Activated CD8-positive, alpha-beta memory T cell treated with anti-CD3 and anti-CD28 coated beads, Interleukin-2, amount 10 ng/mL, durations not matched to agents 7 days and 5 days (primary cell): ENCODE measurements at regions not wholly inside any gene's neighbourhood (a gene's known extent, or its start where the extent isn't known, plus 50 kb on each side); places are given as distances from the start of the nearest gene placed in this dataset.
"Not testable (repeated sequence)": the region's sequence is repeated elsewhere in the genome, so short reads cannot be mapped to it uniquely, and the experiment has no call there.

Experiments
- ATAC-seq: fragments of 150-1000 bp; cut with Tn5 transposase; one replicate; pipeline ENCODE4 v1.10.0; 2021; ENCODE audit warnings: moderate library complexity
- CTCF ChIA-PET: fragments of 350-600 bp; sonication (Branson Sonifier 250); formaldehyde crosslinking; loops from one replicate; lab custom pipeline; 2021; ENCODE audit warnings: antibody characterized with exemption; lab: Charles Lee
- DNase-seq: peaks from one replicate; pipeline ENCODE4 v3.0.0-alpha.2; 2020
- H3K27ac Mint-ChIP-seq: one replicate; pipeline ENCODE4 v1.8.0; 2021; ENCODE audit warnings: mild to moderate bottlenecking, mixed read lengths
- H3K27me3 Mint-ChIP-seq: one replicate; pipeline ENCODE4 v1.8.0; 2021; ENCODE audit warnings: mixed read lengths
- H3K36me3 Mint-ChIP-seq: one replicate; pipeline ENCODE4 v1.8.0; 2021; ENCODE audit warnings: mild to moderate bottlenecking, mixed read lengths
- H3K4me1 Mint-ChIP-seq: one replicate; pipeline ENCODE4 v1.8.0; 2021; ENCODE audit warnings: mixed read lengths
- H3K4me3 Mint-ChIP-seq: one replicate; pipeline ENCODE4 v1.8.0; 2021; ENCODE audit warnings: mild to moderate bottlenecking, moderate library complexity, mixed read lengths
- H3K9me3 Mint-ChIP-seq: one replicate; pipeline ENCODE4 v1.8.0; 2022; ENCODE audit warnings: low read depth, mixed read lengths

DNA sequence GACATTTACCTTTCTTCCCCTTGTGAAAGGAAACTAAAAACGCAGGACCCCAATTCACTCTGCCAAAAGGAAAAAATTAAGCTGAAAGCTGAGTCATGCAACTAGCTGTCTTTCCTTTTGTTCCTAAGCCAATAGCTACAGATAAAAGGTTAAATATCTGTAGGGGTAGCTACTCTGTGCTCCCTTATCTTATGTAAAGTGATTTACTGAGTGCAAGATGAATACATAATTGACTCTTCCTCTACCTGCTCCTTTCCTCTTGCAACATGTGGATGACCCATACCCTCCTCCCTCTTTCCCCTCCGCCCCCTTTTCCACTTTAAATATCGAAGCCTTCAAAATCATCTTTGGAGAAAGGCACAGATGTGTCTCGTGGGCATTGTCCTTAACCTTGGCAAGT, 68.0 kb upstream of the ZNF157 start:
- no peak for DNase-seq
- Mint-ChIP-seq H3K27me3 (no peaks in the 10 kb centered on the region), H3K4me3 (no peak overlapping the region), H3K4me1 (no peaks in the 10 kb centered on the region), H3K27ac (no peak overlapping the region), H3K9me3 (no peaks in the 10 kb centered on the region), H3K36me3 (no peaks in the 10 kb centered on the region)
- CTCF ChIA-PET, result no interaction called here
- ATAC-seq, result no peak

DNA sequence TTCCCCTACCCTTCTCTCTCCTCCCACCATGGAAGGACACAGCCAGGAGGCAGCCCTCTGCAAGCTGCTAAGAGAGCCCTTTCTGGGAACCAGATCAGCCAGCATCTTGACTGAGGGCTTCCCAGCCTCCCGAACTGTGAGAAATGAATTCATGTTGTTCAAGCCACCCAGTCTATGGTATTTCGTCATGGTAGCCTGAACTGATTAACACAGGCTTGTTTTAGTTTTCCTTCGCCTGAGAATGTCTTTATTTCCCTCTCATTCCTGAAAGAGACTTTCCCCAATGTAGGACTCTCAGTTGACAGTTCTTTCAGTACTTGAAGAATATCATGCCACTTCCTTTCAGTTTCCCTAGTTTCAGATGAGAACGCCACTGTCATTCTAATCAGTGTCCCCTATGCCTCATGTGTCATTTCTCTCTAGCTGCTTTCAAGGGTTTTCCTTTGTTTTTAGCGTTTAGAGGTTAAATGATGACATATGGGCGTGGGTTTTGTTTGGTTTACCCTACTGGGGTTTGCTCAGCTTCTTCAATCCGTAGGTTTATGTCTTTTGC, 63.8 kb upstream of the ZNF157 start:
- H3K27me3 Mint-ChIP-seq, result not testable (repeated sequence)

DNA sequence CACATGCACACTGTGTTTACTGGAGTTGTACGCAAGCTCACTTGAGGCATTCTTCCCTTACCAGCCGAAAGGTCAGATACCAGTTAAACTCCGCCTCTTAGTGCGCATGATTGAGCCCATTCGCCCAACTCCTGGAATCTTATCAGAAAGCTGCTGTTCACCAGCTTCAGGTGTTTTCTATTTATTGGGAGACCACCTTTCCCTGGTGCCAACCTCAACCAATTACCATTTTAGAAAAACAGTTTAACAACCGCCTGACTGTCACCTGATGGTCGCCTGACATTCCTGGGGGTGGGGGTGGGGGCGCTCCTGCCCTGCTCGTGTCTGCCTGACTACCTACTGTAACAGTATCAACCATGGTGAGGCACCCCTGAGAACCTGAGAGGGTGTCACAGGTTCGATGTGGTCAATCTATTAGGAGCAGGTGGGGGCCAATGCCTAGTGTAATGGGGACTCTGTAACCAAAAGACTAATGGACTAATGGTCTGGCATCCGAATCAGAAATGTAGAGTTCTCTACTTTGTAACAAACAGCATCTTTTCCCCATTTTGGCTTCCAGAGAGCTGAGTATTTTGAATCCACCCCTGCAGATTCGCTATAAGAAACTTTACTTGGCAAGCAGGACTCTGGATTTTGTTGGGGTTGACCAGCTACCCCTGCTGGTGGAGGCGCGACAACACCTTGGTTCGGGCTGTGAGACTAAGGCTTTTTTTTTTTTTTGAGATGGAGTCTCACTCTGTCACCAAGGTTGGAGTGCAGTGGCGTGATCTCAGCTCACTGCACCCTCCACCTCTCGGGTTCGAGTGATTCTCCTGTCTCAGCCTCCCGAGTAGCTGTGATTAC, 58.2 kb upstream of the ZNF157 start:
- DNase-seq, result peak; percentile 56
- H3K9me3 Mint-ChIP-seq, result no peaks in the 10 kb centered on the region
- ATAC-seq, result peak; percentile 51
- no peaks in the 10 kb centered on the region for H3K36me3 Mint-ChIP-seq
- H3K27ac Mint-ChIP-seq, result no peak overlapping the region
- no peak overlapping the region for H3K4me3 Mint-ChIP-seq
- CTCF ChIA-PET, result interaction anchor here (1.0 to 1.7 kb wide), 5 partner anchors 9 to 211 kb away, joined by 3 to 9 read pairs (median 4); no protein-coding TSS in a partner anchor
- H3K27me3 Mint-ChIP-seq, result no peaks in the 10 kb centered on the region
- H3K4me1 Mint-ChIP-seq, result no peaks in the 10 kb centered on the region

More for the DNA sequence above, 63.8 kb upstream of the ZNF157 start:
- ATAC-seq, DNase-seq, H3K4me3 Mint-ChIP-seq, H3K27ac Mint-ChIP-seq, H3K9me3 Mint-ChIP-seq, H3K36me3 Mint-ChIP-seq, CTCF ChIA-PET, H3K4me1 Mint-ChIP-seq: not testable (repeated sequence)

DNA sequence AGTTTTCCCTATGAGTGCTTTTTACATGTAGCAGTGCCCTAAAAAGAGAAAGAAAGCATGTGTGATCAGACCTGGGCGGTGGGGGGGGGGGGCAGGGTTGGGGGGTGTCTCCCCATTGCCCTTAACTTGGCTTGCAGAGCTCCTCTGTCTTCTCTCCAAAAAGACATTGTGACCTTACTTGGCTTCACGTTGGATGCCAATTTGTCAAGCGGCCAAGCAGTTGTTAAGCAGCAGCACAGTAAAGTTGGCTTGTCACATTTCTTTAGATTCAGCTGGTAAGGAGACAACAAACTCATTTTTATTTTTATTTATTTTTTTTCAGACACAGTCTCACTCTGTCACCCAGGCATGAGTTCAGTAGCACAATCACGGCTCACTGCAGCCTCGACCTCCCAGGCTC, 57.3 kb upstream of the ZNF157 start:
- Mint-ChIP-seq H3K27ac (no peak overlapping the region), H3K4me3 (no peak overlapping the region), H3K36me3 (no peaks in the 10 kb centered on the region), H3K4me1 (no peaks in the 10 kb centered on the region), H3K27me3 (no peaks in the 10 kb centered on the region), H3K9me3 (no peaks in the 10 kb centered on the region)
- DNase-seq (no peak), ATAC-seq (no peak)
- CTCF ChIA-PET, result interaction anchor here (1.1 to 1.7 kb wide), 3 partner anchors 71 to 210 kb away, joined by 3 to 9 read pairs (median 5); no protein-coding TSS in a partner anchor

DNA sequence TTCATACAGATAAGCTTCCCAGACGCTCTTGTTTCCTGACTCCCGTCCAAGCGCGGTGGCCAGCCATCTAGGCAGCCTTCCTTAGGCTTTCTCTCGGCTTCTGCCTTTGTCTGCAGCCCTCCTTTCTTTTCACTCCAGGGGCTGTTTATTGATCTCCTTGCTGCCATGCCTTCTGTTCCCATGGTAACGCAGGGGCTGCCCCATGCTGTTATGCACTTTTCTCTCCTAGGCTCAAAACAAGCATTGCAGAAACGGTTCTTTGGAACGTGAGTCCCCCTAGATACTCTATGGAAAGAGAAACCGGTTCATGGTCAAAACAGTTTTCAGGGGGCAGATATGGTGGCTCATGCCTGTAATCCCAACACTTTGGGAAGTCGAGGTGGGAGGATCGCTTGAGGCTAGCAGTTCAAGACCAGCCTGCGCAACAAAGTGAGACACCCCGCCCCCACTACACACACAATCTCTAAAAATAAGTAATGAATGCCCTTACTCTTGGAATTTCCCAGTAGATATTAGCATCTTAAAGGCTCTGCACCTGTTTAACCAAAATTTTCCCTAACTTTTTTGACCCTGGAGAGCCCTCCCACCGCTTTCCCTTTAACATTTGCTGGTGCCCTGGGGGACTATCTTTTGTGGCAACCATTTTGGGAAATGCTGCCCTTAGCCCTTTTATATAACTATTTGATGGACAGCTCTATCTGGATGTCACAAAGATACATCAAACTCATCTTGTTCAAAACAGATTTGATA, 53.9 kb upstream of the ZNF157 start:
- CTCF ChIA-PET, result no interaction called here
- no peak overlapping the region for H3K27ac Mint-ChIP-seq
- no peaks in the 10 kb centered on the region for H3K9me3 Mint-ChIP-seq
- no peak overlapping the region for H3K4me3 Mint-ChIP-seq
- H3K27me3 Mint-ChIP-seq, result no peaks in the 10 kb centered on the region
- H3K4me1 Mint-ChIP-seq, result no peaks in the 10 kb centered on the region
- no peak for DNase-seq
- no peaks in the 10 kb centered on the region for H3K36me3 Mint-ChIP-seq
- no peak for ATAC-seq
